K562 (cell line): ENCODE measurements at regions not wholly inside any gene's neighbourhood (a gene's known extent, or its start where the extent isn't known, plus 50 kb on each side); places are given as distances from the start of the nearest gene placed in this dataset.
A peak's percentile ranks its signal among the peaks of the same experiment; 100 is the strongest.

Experiments
- ARNT ChIP-seq, 2 experiments: fragments of 450-650 bp; IDR thresholded peaks; 2 replicates each; pipeline ENCODE4 v1.6.1; 2016; ENCODE audit warnings: mild to moderate bottlenecking in 1 of 2
- ATF1 ChIP-seq, 2 experiments: fragments of 450-650 bp in 1 of 2; IDR thresholded peaks; 2 replicates each; pipeline ENCODE4 v1.6.1; 2016; ENCODE audit warnings: missing compliant biosample characterization in 1 of 2, missing genetic modification characterization in 1 of 2
- CEBPG ChIP-seq, 3 experiments: fragments of 200-800 bp in 1 of 3; sonication (Bioruptor generic) in 1 of 3; sonication (generic) in 1 of 3; formaldehyde crosslinking in 1 of 3; IDR thresholded peaks in 2 of 3; conservative IDR thresholded peaks in 1 of 3; 2 replicates each; pipeline versions ENCODE4 v1.6.1 to v1.8.0; 2016 to 2022; ENCODE audit warnings: missing compliant biosample characterization in 2 of 3, missing genetic modification characterization in 2 of 3, mild to moderate bottlenecking in 1 of 3, missing genetic modification reagents in 1 of 3
- DMBX1 ChIP-seq: fragments of 250-450 bp; sonication (Bioruptor Pico); IDR thresholded peaks from 2 replicates; pipeline ENCODE4 v1.8.0; 2022; ENCODE audit warnings: inconsistent platforms, mild to moderate bottlenecking, moderate library complexity, borderline replicate concordance
- EP300 ChIP-seq: IDR thresholded peaks from 2 replicates; pipeline ENCODE4 v1.6.1; 2012; ENCODE audit warnings: low read length, improper control_type of control experiment
- ESRRA ChIP-seq: fragments of 450-650 bp; IDR thresholded peaks from 2 replicates; pipeline ENCODE4 v1.6.1; 2014; ENCODE audit warnings: low read depth, mild to moderate bottlenecking, moderate library complexity, borderline replicate concordance
- HSF4 ChIP-seq: fragments of 250-450 bp; sonication (Bioruptor Pico); IDR thresholded peaks from 2 replicates; pipeline ENCODE4 v2.1.2; 2022; ENCODE audit warnings: mild to moderate bottlenecking, moderate library complexity, borderline replicate concordance
- NCOR1 ChIP-seq: fragments of 450-650 bp; IDR thresholded peaks from 2 replicates; pipeline ENCODE4 v1.6.1; 2016; ENCODE audit warnings: mild to moderate bottlenecking, moderate library complexity
- PML ChIP-seq: IDR thresholded peaks from 2 replicates; pipeline ENCODE4 v1.6.1; 2012; ENCODE audit warnings: low read length, inconsistent platforms
- TAL1 ChIP-seq: fragments of 450-650 bp; IDR thresholded peaks from 2 replicates; pipeline ENCODE4 v1.6.1; 2016; ENCODE audit warnings: mild to moderate bottlenecking
- TBL1XR1 ChIP-seq, 2 experiments: IDR thresholded peaks; 2 replicates each; pipeline ENCODE4 v1.6.1; 2012; ENCODE audit warnings: improper control_type of control experiment in 2 of 2, low read length in 2 of 2, mild to moderate bottlenecking in 1 of 2
- TCF3 ChIP-seq: sonication (generic); formaldehyde crosslinking; IDR thresholded peaks from 2 replicates; pipeline ENCODE4 v1.4.0; 2020; ENCODE audit warnings: mild to moderate bottlenecking, missing genetic modification reagents
- ZNF589 ChIP-seq: fragments of 200-800 bp; sonication (Bioruptor generic); IDR thresholded peaks from 2 replicates; pipeline ENCODE4 v1.6.1; 2016; ENCODE audit warnings: low read depth, missing genetic modification characterization, missing compliant biosample characterization
- ZNF766 ChIP-seq: fragments of 200-800 bp; sonication (Bioruptor generic); conservative IDR thresholded peaks from 2 replicates; pipeline ENCODE4 v1.6.1; 2016; ENCODE audit warnings: missing genetic modification characterization, missing compliant biosample characterization
- TF ChIP-seq, protein P1 (sequence below): fragments of 200-400 bp; formaldehyde crosslinking; IDR thresholded peaks from 2 replicates; pipeline ENCODE4 v1.6.1; 2017; ENCODE audit warnings: mild to moderate bottlenecking, low read depth, low read length, moderate library complexity
- TF ChIP-seq, protein P2 (sequence below): fragments of 450-650 bp; IDR thresholded peaks from 2 replicates; pipeline ENCODE4 v1.6.1; 2016; ENCODE audit warnings: mild to moderate bottlenecking
- TF ChIP-seq, protein P3 (sequence below), 2 experiments: IDR thresholded peaks in 1 of 2; conservative IDR thresholded peaks in 1 of 2; 2 replicates each; pipeline ENCODE4 v1.6.1; 2016; ENCODE audit warnings: low read depth in 2 of 2, mild to moderate bottlenecking in 1 of 2, missing compliant biosample characterization in 1 of 2, missing genetic modification characterization in 1 of 2, moderate library complexity in 1 of 2
- TF ChIP-seq, protein P4 (sequence below): sonication (generic); formaldehyde crosslinking; IDR thresholded peaks from 2 replicates; pipeline ENCODE4 v1.9.0; 2022; ENCODE audit warnings: mild to moderate bottlenecking, missing genetic modification reagents

DNA sequence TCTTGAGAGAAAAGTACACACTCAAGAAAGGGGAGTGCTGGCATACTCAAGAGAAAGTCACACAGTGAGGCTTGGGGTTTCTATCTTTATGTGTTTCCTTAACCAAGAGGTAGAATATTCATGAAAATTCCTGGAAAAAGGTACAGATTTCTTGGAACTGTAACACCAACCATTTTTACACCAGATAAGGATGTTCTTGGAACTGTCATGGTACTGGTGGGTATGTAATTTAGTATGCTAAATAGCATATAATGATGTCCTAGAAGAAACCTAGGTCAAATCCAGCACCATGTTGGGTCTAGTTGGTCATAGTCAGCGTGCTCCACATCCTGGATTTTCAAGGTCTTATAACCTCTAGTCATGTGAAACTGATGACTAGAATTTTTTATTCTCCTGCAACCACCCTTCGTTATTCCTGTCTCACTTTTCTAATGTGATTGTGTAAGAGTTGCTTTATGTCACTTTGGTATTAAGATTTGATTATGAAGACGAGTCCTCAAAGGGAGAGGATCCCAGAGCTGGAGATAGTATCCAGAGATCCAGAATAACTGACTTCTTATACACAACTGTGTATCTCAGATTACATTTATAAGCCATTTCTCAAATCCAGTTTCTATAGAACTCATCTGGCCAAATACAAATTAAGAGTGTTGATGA is 510.1 kb downstream of the TMTC2 start (continued):
- TF ChIP-seq TCF3: peak; percentile 47; the same call in 1 of the 2 replicates
- TF ChIP-seq ATF1 (CRISPR knock-in tag; IDR thresholded peaks at IDR 0.05): no peak
- 0 out of 2 replicates have a peak, but pooled peaks have one; percentile 16 for TF ChIP-seq ATF1 (tag; IDR thresholded peaks at IDR 0.05)
- peak; percentile 66 for TF ChIP-seq NCOR1
- TF ChIP-seq, protein P1, sequence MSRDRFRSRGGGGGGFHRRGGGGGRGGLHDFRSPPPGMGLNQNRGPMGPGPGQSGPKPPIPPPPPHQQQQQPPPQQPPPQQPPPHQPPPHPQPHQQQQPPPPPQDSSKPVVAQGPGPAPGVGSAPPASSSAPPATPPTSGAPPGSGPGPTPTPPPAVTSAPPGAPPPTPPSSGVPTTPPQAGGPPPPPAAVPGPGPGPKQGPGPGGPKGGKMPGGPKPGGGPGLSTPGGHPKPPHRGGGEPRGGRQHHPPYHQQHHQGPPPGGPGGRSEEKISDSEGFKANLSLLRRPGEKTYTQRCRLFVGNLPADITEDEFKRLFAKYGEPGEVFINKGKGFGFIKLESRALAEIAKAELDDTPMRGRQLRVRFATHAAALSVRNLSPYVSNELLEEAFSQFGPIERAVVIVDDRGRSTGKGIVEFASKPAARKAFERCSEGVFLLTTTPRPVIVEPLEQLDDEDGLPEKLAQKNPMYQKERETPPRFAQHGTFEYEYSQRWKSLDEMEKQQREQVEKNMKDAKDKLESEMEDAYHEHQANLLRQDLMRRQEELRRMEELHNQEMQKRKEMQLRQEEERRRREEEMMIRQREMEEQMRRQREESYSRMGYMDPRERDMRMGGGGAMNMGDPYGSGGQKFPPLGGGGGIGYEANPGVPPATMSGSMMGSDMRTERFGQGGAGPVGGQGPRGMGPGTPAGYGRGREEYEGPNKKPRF: no peak
- TF ChIP-seq TAL1: peak; percentile 42; the same call in 1 of the 2 replicates
- peak in 1 of 2 experiments; percentile 83; a peak in 1 of 4 replicates for TF ChIP-seq TBL1XR1 (IDR thresholded peaks at IDR 0.05; ENCODE audit: low read length in 2 of 2)
- TF ChIP-seq CEBPG (CRISPR knock-in tag; IDR thresholded peaks at IDR 0.05): no peak
- TF ChIP-seq CEBPG (tag; conservative IDR thresholded peaks at IDR 0.05 in 1 of 2, IDR thresholded peaks at IDR 0.05 in 1 of 2): peak; percentile 50 to 63
- TF ChIP-seq ESRRA: peak; percentile 76
- 0 out of 2 replicates have a peak, but pooled peaks have one; percentile 14 for TF ChIP-seq ZNF589 (CRISPR knock-in tag)
- peak; percentile 32; the same call in 1 of the 2 replicates for TF ChIP-seq DMBX1 (CRISPR knock-in tag)
- TF ChIP-seq, protein P2, sequence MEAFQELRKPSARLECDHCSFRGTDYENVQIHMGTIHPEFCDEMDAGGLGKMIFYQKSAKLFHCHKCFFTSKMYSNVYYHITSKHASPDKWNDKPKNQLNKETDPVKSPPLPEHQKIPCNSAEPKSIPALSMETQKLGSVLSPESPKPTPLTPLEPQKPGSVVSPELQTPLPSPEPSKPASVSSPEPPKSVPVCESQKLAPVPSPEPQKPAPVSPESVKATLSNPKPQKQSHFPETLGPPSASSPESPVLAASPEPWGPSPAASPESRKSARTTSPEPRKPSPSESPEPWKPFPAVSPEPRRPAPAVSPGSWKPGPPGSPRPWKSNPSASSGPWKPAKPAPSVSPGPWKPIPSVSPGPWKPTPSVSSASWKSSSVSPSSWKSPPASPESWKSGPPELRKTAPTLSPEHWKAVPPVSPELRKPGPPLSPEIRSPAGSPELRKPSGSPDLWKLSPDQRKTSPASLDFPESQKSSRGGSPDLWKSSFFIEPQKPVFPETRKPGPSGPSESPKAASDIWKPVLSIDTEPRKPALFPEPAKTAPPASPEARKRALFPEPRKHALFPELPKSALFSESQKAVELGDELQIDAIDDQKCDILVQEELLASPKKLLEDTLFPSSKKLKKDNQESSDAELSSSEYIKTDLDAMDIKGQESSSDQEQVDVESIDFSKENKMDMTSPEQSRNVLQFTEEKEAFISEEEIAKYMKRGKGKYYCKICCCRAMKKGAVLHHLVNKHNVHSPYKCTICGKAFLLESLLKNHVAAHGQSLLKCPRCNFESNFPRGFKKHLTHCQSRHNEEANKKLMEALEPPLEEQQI: peak; percentile 65
- TF ChIP-seq, protein P3, sequence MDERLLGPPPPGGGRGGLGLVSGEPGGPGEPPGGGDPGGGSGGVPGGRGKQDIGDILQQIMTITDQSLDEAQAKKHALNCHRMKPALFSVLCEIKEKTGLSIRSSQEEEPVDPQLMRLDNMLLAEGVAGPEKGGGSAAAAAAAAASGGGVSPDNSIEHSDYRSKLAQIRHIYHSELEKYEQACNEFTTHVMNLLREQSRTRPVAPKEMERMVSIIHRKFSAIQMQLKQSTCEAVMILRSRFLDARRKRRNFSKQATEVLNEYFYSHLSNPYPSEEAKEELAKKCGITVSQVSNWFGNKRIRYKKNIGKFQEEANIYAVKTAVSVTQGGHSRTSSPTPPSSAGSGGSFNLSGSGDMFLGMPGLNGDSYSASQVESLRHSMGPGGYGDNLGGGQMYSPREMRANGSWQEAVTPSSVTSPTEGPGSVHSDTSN (CRISPR knock-in tag; IDR thresholded peaks at IDR 0.05; ENCODE audit: low read depth): no peak
- TF ChIP-seq, protein P3 (tag; conservative IDR thresholded peaks at IDR 0.05; ENCODE audit: low read depth): peak; percentile 79
- TF ChIP-seq, protein P4, sequence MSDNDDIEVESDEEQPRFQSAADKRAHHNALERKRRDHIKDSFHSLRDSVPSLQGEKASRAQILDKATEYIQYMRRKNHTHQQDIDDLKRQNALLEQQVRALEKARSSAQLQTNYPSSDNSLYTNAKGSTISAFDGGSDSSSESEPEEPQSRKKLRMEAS (CRISPR knock-in tag): no peak
- TF ChIP-seq HSF4 (CRISPR knock-in tag): no peak
- peak; percentile 13; the same call in 1 of the 2 replicates for TF ChIP-seq ZNF766 (CRISPR knock-in tag)
- TF ChIP-seq PML: peak; percentile 27; the same call in 1 of the 2 replicates
- TF ChIP-seq EP300: peak; percentile 90
- peak in 1 of 2 experiments; percentile 16; a peak in 1 of 4 replicates for TF ChIP-seq ARNT (IDR thresholded peaks at IDR 0.05)
